ENCODE measurements at regions not wholly inside any gene's neighbourhood (a gene's known extent, or its start where the extent isn't known, plus 50 kb on each side); places are given as distances from the start of the nearest gene placed in this dataset.

DNA sequence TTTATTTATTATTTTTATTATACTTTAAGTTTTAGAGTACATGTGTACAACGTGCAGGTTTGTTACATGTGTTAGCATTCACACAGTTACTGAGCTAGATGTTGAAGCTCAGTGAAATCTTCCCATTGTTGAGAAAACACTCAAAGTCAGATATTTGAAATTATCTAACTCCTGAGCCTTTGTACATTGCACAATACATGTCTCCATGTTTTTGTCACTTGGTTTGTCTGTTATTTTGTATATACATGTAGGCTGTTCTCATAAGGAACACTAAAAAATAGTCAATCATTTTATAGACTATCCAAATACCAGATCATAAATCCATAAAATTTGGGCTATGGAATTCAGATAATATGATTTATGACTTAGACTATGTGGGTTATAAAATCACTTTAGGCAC is 1126.5 kb downstream of the NSUN3 start:
- H2AFZ ChIP-seq (ENCODE audit: low read depth, low read length, severe bottlenecking): no peak overlapping the region
- H3K27ac ChIP-seq (ENCODE audit: low read depth, low read length): no peak overlapping the region
- no peak overlapping the region for H3K9ac ChIP-seq (ENCODE audit: low read length)
- H4K20me1 ChIP-seq (ENCODE audit: low read depth, low read length): no peaks in the 10 kb centered on the region
- no peaks in the 10 kb centered on the region for H3F3A ChIP-seq (ENCODE audit: insufficient read depth)
- no peak overlapping the region for H3K4me3 ChIP-seq (ENCODE audit: insufficient read depth, low read length, poor library complexity, severe bottlenecking)
- no peaks in the 10 kb centered on the region for H3K9me3 ChIP-seq (ENCODE audit: insufficient read depth, low read length)
- H3K27me3 ChIP-seq (ENCODE audit: low read length): no peaks in the 10 kb centered on the region
- H3K79me2 ChIP-seq (ENCODE audit: insufficient read depth, low read length): no peaks in the 10 kb centered on the region
- no peaks in the 10 kb centered on the region for H3K9me2 ChIP-seq (replicated peaks; ENCODE audit: insufficient read depth, low read length)
- TF ChIP-seq, protein P1, sequence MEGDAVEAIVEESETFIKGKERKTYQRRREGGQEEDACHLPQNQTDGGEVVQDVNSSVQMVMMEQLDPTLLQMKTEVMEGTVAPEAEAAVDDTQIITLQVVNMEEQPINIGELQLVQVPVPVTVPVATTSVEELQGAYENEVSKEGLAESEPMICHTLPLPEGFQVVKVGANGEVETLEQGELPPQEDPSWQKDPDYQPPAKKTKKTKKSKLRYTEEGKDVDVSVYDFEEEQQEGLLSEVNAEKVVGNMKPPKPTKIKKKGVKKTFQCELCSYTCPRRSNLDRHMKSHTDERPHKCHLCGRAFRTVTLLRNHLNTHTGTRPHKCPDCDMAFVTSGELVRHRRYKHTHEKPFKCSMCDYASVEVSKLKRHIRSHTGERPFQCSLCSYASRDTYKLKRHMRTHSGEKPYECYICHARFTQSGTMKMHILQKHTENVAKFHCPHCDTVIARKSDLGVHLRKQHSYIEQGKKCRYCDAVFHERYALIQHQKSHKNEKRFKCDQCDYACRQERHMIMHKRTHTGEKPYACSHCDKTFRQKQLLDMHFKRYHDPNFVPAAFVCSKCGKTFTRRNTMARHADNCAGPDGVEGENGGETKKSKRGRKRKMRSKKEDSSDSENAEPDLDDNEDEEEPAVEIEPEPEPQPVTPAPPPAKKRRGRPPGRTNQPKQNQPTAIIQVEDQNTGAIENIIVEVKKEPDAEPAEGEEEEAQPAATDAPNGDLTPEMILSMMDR (IDR thresholded peaks at IDR 0.05; ENCODE audit: insufficient read depth, low read length, poor library complexity, severe bottlenecking): no peak
- no peak for TF ChIP-seq EZH2phosphoT487 (conservative IDR thresholded peaks at IDR 0.05; ENCODE audit: low read length)
- no peak overlapping the region for H3K4me2 ChIP-seq (ENCODE audit: low read depth, low read length, poor library complexity, severe bottlenecking)
- H3K36me3 ChIP-seq (ENCODE audit: low read length): no peaks in the 10 kb centered on the region

DNA sequence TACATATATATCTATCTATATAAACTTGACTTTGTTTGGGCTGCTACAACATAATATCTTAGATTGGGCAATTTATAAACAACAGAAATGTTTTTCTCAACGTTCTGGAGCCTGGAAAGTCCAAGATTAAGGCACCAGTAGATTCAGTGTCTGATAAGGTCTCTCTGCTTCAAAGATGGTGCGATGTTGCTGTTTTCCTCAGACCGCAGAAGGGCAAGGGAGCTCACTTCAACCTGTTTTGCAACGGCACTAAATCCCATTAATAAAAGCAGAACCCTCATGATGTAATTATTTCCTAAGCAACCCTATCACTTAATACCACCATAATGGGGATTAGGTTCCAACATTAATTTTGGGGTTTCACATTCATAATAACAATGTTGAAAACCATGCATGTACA is 1134.8 kb downstream of the NSUN3 start:
- Histone ChIP-seq H3K9me2 (replicated peaks; ENCODE audit: insufficient read depth, low read length) (no peaks in the 10 kb centered on the region), H3K4me3 (ENCODE audit: insufficient read depth, low read length, poor library complexity, severe bottlenecking) (no peak overlapping the region), H3K27me3 (ENCODE audit: low read length) (no peaks in the 10 kb centered on the region), H2AFZ (ENCODE audit: low read depth, low read length, severe bottlenecking) (peak overlapping the region; percentile 14), H3K9me3 (ENCODE audit: insufficient read depth, low read length) (no peaks in the 10 kb centered on the region), H3K36me3 (ENCODE audit: low read length) (no peaks in the 10 kb centered on the region), H3F3A (ENCODE audit: insufficient read depth) (no peaks in the 10 kb centered on the region), H4K20me1 (ENCODE audit: low read depth, low read length) (no peaks in the 10 kb centered on the region), H3K9ac (ENCODE audit: low read length) (no peak overlapping the region), H3K27ac (ENCODE audit: low read depth, low read length) (no peak overlapping the region), H3K4me2 (ENCODE audit: low read depth, low read length, poor library complexity, severe bottlenecking) (no peak overlapping the region), H3K79me2 (ENCODE audit: insufficient read depth, low read length) (no peaks in the 10 kb centered on the region)
- TF ChIP-seq EZH2phosphoT487 (conservative IDR thresholded peaks at IDR 0.05; ENCODE audit: low read length): no peak
- TF ChIP-seq, protein P1 (IDR thresholded peaks at IDR 0.05; ENCODE audit: insufficient read depth, low read length, poor library complexity, severe bottlenecking): no peak

DNA sequence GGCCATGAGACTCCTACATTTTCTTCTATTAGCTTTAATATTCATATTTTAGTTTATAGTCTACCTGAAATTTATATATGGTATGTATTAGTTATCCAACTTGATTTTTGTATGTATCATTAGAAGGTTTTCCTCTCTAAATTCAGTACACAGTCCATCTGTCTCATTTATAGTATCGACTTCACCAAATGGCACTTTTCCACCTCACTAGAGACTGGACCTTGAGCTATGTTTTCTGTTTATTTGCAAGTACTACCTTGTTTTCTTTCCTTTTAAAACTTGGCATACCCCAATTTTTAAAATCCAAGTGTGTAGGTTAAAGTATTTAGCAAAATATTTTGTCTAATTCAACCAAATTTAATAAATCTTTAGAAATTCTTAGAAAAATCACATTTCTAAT is 1137.5 kb downstream of the NSUN3 start:
- no peak for TF ChIP-seq EZH2phosphoT487 (conservative IDR thresholded peaks at IDR 0.05; ENCODE audit: low read length)
- TF ChIP-seq, protein P1 (IDR thresholded peaks at IDR 0.05; ENCODE audit: insufficient read depth, low read length, poor library complexity, severe bottlenecking): no peak
- Histone ChIP-seq H2AFZ (ENCODE audit: low read depth, low read length, severe bottlenecking) (no peak overlapping the region), H3K4me2 (ENCODE audit: low read depth, low read length, poor library complexity, severe bottlenecking) (no peak overlapping the region), H4K20me1 (ENCODE audit: low read depth, low read length) (no peaks in the 10 kb centered on the region), H3K9me3 (ENCODE audit: insufficient read depth, low read length) (no peaks in the 10 kb centered on the region), H3K79me2 (ENCODE audit: insufficient read depth, low read length) (no peaks in the 10 kb centered on the region), H3K4me3 (ENCODE audit: insufficient read depth, low read length, poor library complexity, severe bottlenecking) (no peak overlapping the region), H3K36me3 (ENCODE audit: low read length) (no peaks in the 10 kb centered on the region), H3K9me2 (replicated peaks; ENCODE audit: insufficient read depth, low read length) (no peaks in the 10 kb centered on the region), H3K27ac (ENCODE audit: low read depth, low read length) (no peak overlapping the region), H3K9ac (ENCODE audit: low read length) (no peak overlapping the region), H3K27me3 (ENCODE audit: low read length) (no peaks in the 10 kb centered on the region), H3F3A (ENCODE audit: insufficient read depth) (no peaks in the 10 kb centered on the region)
